Testis (tissue), 2 donors: ENCODE measurements at regions not wholly inside any gene's neighbourhood (a gene's known extent, or its start where the extent isn't known, plus 50 kb on each side); places are given as distances from the start of the nearest gene placed in this dataset.

Experiments
- DNase-seq: peaks from one replicate; pipeline ENCODE4 v3.0.0-alpha.2; 2019
- H3K27ac ChIP-seq, 2 donors: fragments of 200-600 bp; sonication (generic); one replicate each; pipeline ENCODE4 v1.5.1; 2019
- H3K27me3 ChIP-seq: fragments of 200-600 bp; sonication (generic); one replicate; pipeline ENCODE4 v1.5.1; 2019
- H3K36me3 ChIP-seq: fragments of 200-600 bp; sonication (generic); one replicate; pipeline ENCODE4 v1.5.1; 2017; ENCODE audit warnings: low read depth; ENCODE audit errors: missing control alignments
- H3K4me1 ChIP-seq: fragments of 200-600 bp; sonication (generic); one replicate; pipeline ENCODE4 v1.5.1; 2019
- H3K4me3 ChIP-seq, 2 donors: fragments of 200-600 bp; sonication (generic); one replicate each; pipeline ENCODE4 v1.5.1; 2017 to 2019
- H3K9me3 ChIP-seq: fragments of 200-600 bp; sonication (generic); one replicate; pipeline ENCODE4 v1.5.1; 2017
- POLR2A ChIP-seq: fragments of 450-650 bp; IDR thresholded peaks from one replicate; pipeline ENCODE4 v1.6.1; 2017; ENCODE audit warnings: antibody characterized with exemption, mild to moderate bottlenecking, moderate library complexity
- WGBS, 2 donors: methylation state at CpG; one replicate each; pipeline ENCODE4 v1.1.5; 2018; 5-methylcytosine and 5-hydroxymethylcytosine counted together
- intact Hi-C: fragments of 100-400 bp; cut with DNase I; formaldehyde crosslinking; loops from one replicate; pipeline ENCODE4 v1.15.1; 2023; ENCODE audit warnings: low total_unique reads
- TF ChIP-seq, protein P1 (sequence below), 3 experiments: fragments of 450-650 bp in 2 of 3; fragments of 200-600 bp in 1 of 3; sonication (generic) in 1 of 3; IDR thresholded peaks; one replicate each; pipeline ENCODE4 v1.5.1; 2016 to 2019; ENCODE audit warnings: antibody characterized with exemption in 3 of 3, mild to moderate bottlenecking in 2 of 3, moderate library complexity in 1 of 3

DNA sequence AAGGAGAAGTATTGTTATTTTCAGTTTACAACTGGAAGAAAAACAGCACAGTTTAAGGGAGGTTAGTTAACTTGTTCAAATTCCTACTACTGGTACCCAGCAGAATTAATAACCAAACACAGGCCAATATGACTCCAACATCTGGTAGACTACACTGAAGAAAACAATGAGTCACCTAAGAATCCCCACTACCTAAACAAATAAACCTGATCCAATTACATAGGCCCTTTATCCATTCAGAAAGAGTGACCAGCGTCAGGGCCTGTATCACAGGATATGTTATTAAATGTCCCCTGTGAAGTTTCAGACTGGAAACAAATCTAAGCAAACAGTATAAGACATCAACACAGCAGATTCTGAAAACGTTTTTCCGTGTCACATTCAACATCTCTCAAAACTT is 492.5 kb upstream of the INTU start:
- WGBS, 2 donors, result 91 to 94% methylated on average over 3 of the region's 3 CpGs
- no peak overlapping the region for H3K27ac ChIP-seq
- intact Hi-C loops, result no loop called here
- H3K36me3 ChIP-seq, result no peaks in the 10 kb centered on the region
- H3K4me3 ChIP-seq, result no peak overlapping the region
- H3K27me3 ChIP-seq, result no peaks in the 10 kb centered on the region
- TF ChIP-seq POLR2A, result no peak
- TF ChIP-seq, protein P1, sequence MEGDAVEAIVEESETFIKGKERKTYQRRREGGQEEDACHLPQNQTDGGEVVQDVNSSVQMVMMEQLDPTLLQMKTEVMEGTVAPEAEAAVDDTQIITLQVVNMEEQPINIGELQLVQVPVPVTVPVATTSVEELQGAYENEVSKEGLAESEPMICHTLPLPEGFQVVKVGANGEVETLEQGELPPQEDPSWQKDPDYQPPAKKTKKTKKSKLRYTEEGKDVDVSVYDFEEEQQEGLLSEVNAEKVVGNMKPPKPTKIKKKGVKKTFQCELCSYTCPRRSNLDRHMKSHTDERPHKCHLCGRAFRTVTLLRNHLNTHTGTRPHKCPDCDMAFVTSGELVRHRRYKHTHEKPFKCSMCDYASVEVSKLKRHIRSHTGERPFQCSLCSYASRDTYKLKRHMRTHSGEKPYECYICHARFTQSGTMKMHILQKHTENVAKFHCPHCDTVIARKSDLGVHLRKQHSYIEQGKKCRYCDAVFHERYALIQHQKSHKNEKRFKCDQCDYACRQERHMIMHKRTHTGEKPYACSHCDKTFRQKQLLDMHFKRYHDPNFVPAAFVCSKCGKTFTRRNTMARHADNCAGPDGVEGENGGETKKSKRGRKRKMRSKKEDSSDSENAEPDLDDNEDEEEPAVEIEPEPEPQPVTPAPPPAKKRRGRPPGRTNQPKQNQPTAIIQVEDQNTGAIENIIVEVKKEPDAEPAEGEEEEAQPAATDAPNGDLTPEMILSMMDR (IDR thresholded peaks at IDR 0.05), result no peak
- DNase-seq, result no peak
- H3K4me1 ChIP-seq, result no peaks in the 10 kb centered on the region
- no peaks in the 10 kb centered on the region for H3K9me3 ChIP-seq

DNA sequence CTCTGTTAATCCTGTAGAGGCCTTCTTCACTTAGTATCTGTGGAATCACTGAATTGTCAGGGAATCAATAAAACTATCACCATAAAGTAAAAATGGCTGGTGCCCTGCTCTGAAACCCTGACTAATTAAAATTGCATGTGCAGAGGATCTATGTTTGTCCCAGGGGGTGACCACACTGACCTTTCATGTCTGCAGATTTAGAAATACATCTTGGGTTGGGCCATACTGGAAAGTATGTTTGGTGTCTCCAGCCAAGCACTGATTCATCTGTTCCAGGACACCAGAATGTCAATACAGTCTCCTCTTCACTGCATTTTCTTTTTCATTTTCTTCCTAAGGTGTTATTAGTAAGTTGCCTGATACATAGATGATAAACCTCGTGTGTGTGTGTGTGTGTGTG is 490.9 kb upstream of the INTU start:
- no peaks in the 10 kb centered on the region for H3K27me3 ChIP-seq
- no peak for TF ChIP-seq POLR2A
- TF ChIP-seq, protein P1 (IDR thresholded peaks at IDR 0.05), result no peak
- no peaks in the 10 kb centered on the region for H3K9me3 ChIP-seq
- no peak overlapping the region for H3K4me3 ChIP-seq
- H3K36me3 ChIP-seq, result no peaks in the 10 kb centered on the region
- no peaks in the 10 kb centered on the region for H3K4me1 ChIP-seq
- no peak overlapping the region for H3K27ac ChIP-seq
- WGBS, 2 donors, result 50 to 82% methylated on average over 1 of the region's 1 CpG
- DNase-seq, result no peak
- intact Hi-C loops, result no loop called here

DNA sequence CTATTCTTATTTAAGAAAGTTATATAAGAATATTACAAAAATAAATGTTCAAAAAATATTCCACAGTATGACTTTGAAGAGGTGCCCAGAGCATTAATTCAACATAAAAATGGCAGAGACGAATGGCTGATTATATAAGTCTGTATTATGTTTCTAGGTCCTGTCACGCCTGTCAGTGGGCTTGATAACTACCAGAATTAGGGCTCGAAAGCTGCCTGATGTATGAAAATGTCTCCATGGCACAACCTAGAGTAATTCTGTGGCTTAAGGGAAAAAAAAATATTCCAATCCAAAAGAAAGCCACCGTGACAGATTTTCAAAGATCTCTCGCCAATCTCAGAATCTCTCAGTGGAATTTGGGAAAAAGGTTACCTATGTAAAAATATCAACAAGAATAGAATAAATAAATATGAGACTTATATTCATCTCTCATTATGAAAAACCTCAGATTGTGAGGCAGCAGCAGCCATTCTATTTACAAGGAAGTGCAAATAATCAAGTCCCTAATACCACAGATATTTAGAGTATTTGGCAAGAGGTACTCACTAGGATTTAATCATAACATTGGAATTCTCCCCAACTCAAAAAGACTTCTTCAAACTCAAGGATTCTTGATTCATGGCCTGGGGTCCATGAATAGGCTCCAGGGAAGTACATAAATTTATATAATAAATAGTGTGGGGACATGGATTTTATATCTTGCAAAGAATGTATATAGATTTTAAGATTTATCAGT is 489.1 kb upstream of the INTU start:
- no peaks in the 10 kb centered on the region for H3K27me3 ChIP-seq
- TF ChIP-seq, protein P1 (IDR thresholded peaks at IDR 0.05), result no peak
- TF ChIP-seq POLR2A, result no peak
- 71 to 74% methylated on average over 5 of the region's 5 CpGs for WGBS, 2 donors
- H3K4me3 ChIP-seq, result no peak overlapping the region
- H3K4me1 ChIP-seq, result no peaks in the 10 kb centered on the region
- no peak for DNase-seq
- intact Hi-C loops, result no loop called here
- H3K27ac ChIP-seq, result no peak overlapping the region
- H3K9me3 ChIP-seq, result no peaks in the 10 kb centered on the region
- no peaks in the 10 kb centered on the region for H3K36me3 ChIP-seq

GRCh38 chr4:127145006-127145540 is 487.7 kb upstream of the INTU start:
- WGBS, 2 donors, result 81 to 85% methylated on average over 5 of the region's 5 CpGs
- no peaks in the 10 kb centered on the region for H3K36me3 ChIP-seq
- no peaks in the 10 kb centered on the region for H3K9me3 ChIP-seq
- DNase-seq, result no peak
- intact Hi-C loops, result no loop called here
- H3K27me3 ChIP-seq, result no peaks in the 10 kb centered on the region
- no peak overlapping the region for H3K27ac ChIP-seq
- no peaks in the 10 kb centered on the region for H3K4me1 ChIP-seq
- no peak for TF ChIP-seq POLR2A
- TF ChIP-seq, protein P1 (IDR thresholded peaks at IDR 0.05), result no peak
- no peak overlapping the region for H3K4me3 ChIP-seq

GRCh38 chr4:127148165-127148564 is 484.6 kb upstream of the INTU start:
- intact Hi-C loops, result no loop called here
- Histone ChIP-seq H3K4me3 (no peak overlapping the region), H3K9me3 (no peaks in the 10 kb centered on the region), H3K36me3 (no peaks in the 10 kb centered on the region), H3K27ac (no peak overlapping the region), H3K4me1 (no peaks in the 10 kb centered on the region), H3K27me3 (no peaks in the 10 kb centered on the region)
- TF ChIP-seq POLR2A, result no peak
- TF ChIP-seq, protein P1 (IDR thresholded peaks at IDR 0.05), result no peak
- DNase-seq, result no peak
